K562 (cell line): ENCODE measurements at regions not wholly inside any gene's neighbourhood (a gene's known extent, or its start where the extent isn't known, plus 50 kb on each side); places are given as distances from the start of the nearest gene placed in this dataset.

Source experiments
- ATAC-seq: fragments of 200-7000 bp; cut with Tn5 transposase; 3 replicates; pipeline ENCODE4 v1.9.1; 2020; ENCODE audit warnings: moderate library complexity
- BruUV-seq: library from RNA; stranded (reverse); fragments of 400-500 nt; replicated peaks from 2 replicates; lab custom pipeline; 2021; lab: Mats Ljungman, UMichigan
- CTCF ChIA-PET: fragments of 300-600 bp; formaldehyde crosslinking; extraction: SDS; loops from one replicate; lab custom pipeline; 2021; ENCODE audit warnings: low intra/inter-chr PET ratio; lab: Yijun Ruan, JAX
- POLR2A ChIA-PET: fragments of 300-600, 350-650 bp; sonication (Branson Sonifier 250); formaldehyde crosslinking; extraction: SDS; loops from one replicate; lab custom pipeline; 2021; ENCODE audit warnings: antibody characterized with exemption, inconsistent platforms; lab: Yijun Ruan, JAX
- DNase-seq, 4 experiments: peaks; one replicate each; pipeline versions ENCODE4 v3.0.0 to v3.0.0-alpha.2; 2011 to 2018; ENCODE audit warnings: low spot score in 3 of 4, mixed read lengths in 3 of 4; ENCODE audit errors: extremely low read depth in 1 of 4
- FAIRE-seq: peaks from 2 replicates; lab custom pipeline; 2011; peaks lifted over from hg19 to GRCh38; lab: Jason Lieb, UNC
- H2AFZ ChIP-seq: 2 replicates; pipeline ENCODE4 v1.6.0; 2011; ENCODE audit warnings: low read depth, low read length, control low read depth, inconsistent platforms
- H3K27ac ChIP-seq: fragments of 200-600 bp; 3 replicates; pipeline ENCODE4 v1.8.0; 2011; ENCODE audit warnings: low read depth, mild to moderate bottlenecking, control low read depth, inconsistent platforms, low read length, moderate library complexity, mixed read lengths; ENCODE audit errors: extremely low read depth
- H3K27me3 ChIP-seq, 2 experiments: fragments of 300-600 bp in 1 of 2; 2 replicates in 1 of 2; 3 replicates in 1 of 2; pipeline versions ENCODE4 v1.6.0 to v1.8.0; 2011; ENCODE audit warnings: inconsistent platforms in 2 of 2, low read length in 2 of 2, mild to moderate bottlenecking in 1 of 2, mixed read lengths in 1 of 2, moderate library complexity in 1 of 2; ENCODE audit not compliant: control insufficient read depth in 2 of 2, insufficient read depth in 2 of 2
- H3K36me3 ChIP-seq: fragments of 300-600 bp; 3 replicates; pipeline ENCODE4 v1.8.0; 2011; ENCODE audit warnings: mild to moderate bottlenecking, low read length, inconsistent platforms; ENCODE audit not compliant: control insufficient read depth, insufficient read depth
- H3K4me1 ChIP-seq, 2 experiments: fragments of 200-600 bp in 1 of 2; replicated peaks in 1 of 2; 2 replicates in 1 of 2; 3 replicates in 1 of 2; pipeline versions ENCODE4 v1.5.1 to v1.8.0; 2011; ENCODE audit warnings: inconsistent platforms in 2 of 2, low read length in 2 of 2, mild to moderate bottlenecking in 1 of 2, mixed read lengths in 1 of 2, moderate library complexity in 1 of 2; ENCODE audit not compliant: control insufficient read depth in 2 of 2, insufficient read depth in 2 of 2
- H3K4me2 ChIP-seq: 2 replicates; pipeline ENCODE4 v1.6.1; 2011; ENCODE audit warnings: low read length, control low read depth, inconsistent platforms, mixed read lengths; ENCODE audit not compliant: insufficient read depth
- H3K4me3 ChIP-seq: fragments of 200-600 bp; sonication (generic), shearing (Covaris generic); 2 replicates; pipeline ENCODE4 v1.5.1; 2016; ENCODE audit warnings: control low read depth, inconsistent platforms
- H3K79me2 ChIP-seq: fragments of 200-600 bp; 3 replicates; pipeline ENCODE4 v1.8.0; 2011; ENCODE audit warnings: low read length, inconsistent platforms; ENCODE audit not compliant: control insufficient read depth, insufficient read depth
- H3K9ac ChIP-seq, 2 experiments: 2 replicates each; pipeline versions ENCODE4 v1.6.0 to v1.6.1; 2011; ENCODE audit warnings: low read depth in 2 of 2, low read length in 2 of 2, control low read depth in 1 of 2, inconsistent platforms in 1 of 2, mild to moderate bottlenecking in 1 of 2, mixed read lengths in 1 of 2; ENCODE audit not compliant: insufficient read depth in 1 of 2
- H3K9me1 ChIP-seq: one replicate; pipeline ENCODE4 v1.6.0; 2011; ENCODE audit warnings: inconsistent platforms, mild to moderate bottlenecking, low read length, moderate library complexity; ENCODE audit not compliant: control insufficient read depth, insufficient read depth
- H3K9me3 ChIP-seq: replicated peaks from 2 replicates; pipeline ENCODE4 v1.5.1; 2011; ENCODE audit warnings: low read depth, low read length, inconsistent platforms; ENCODE audit not compliant: control insufficient read depth, insufficient read depth
- H4K20me1 ChIP-seq: replicated peaks from 2 replicates; pipeline ENCODE4 v1.6.1; 2011; ENCODE audit warnings: low read length, inconsistent platforms, mixed read lengths; ENCODE audit not compliant: control insufficient read depth, insufficient read depth
- GABPB2 ChIP-seq: fragments of 250-450 bp; sonication (Bioruptor Pico); conservative IDR thresholded peaks from 2 replicates; pipeline ENCODE4 v1.5.1; 2021; ENCODE audit warnings: mild to moderate bottlenecking
- ILF3 ChIP-seq: fragments of 450-650 bp; IDR thresholded peaks from 2 replicates; pipeline ENCODE4 v1.6.1; 2018; ENCODE audit warnings: antibody characterized with exemption, mild to moderate bottlenecking, moderate library complexity, borderline replicate concordance
- KLF16 ChIP-seq: IDR thresholded peaks from 2 replicates; pipeline ENCODE4 v1.6.1; 2016; ENCODE audit warnings: antibody characterized with exemption
- PCBP1 ChIP-seq: fragments of 200-400 bp; formaldehyde crosslinking; IDR thresholded peaks from 2 replicates; pipeline ENCODE4 v1.6.1; 2018; ENCODE audit warnings: mild to moderate bottlenecking, low read depth, low read length; ENCODE audit not compliant: poor library complexity, severe bottlenecking
- SMAD2 ChIP-seq: fragments of 150-350 bp; IDR thresholded peaks from 2 replicates; pipeline ENCODE4 v1.6.1; 2014; ENCODE audit warnings: low read depth, mild to moderate bottlenecking, low read length
- ZNF76 ChIP-seq: fragments of 250-450 bp; sonication (Bioruptor Pico); IDR thresholded peaks from 2 replicates; pipeline ENCODE4 v1.4.0; 2020; ENCODE audit warnings: mild to moderate bottlenecking, moderate library complexity, borderline replicate concordance
- WGBS: fragments of 100-300 bp; shearing (Covaris generic); methylation state at CpG from one replicate; pipeline ENCODE4 v1.1.6; 2016; ENCODE audit warnings: low coverage, mixed read lengths; ENCODE audit not compliant: insufficient coverage; ENCODE audit errors: missing lambda C conversion rate; 5-methylcytosine and 5-hydroxymethylcytosine counted together
- in situ Hi-C: fragments of 300-500 bp; cut with MboI; formaldehyde crosslinking; loops from 4 replicates; pipeline ENCODE4 v1.15.0; 2018; ENCODE audit warnings: inconsistent platforms, mixed read lengths
- intact Hi-C: fragments of 100-400 bp; cut with micrococcal nuclease; formaldehyde crosslinking; loops from 2 replicates; pipeline ENCODE4 v1.14.2; 2022
- TF ChIP-seq, protein P1 (sequence below), 2 experiments: fragments of 450-650 bp; formaldehyde crosslinking in 1 of 2; IDR thresholded peaks; 2 replicates each; pipeline versions ENCODE4 v1.4.0 to v1.6.1; 2014 to 2020; ENCODE audit warnings: mild to moderate bottlenecking in 2 of 2, borderline replicate concordance in 1 of 2, low read depth in 1 of 2
- TF ChIP-seq, protein P2 (sequence below), 2 experiments: IDR thresholded peaks; 2 replicates each; pipeline ENCODE4 v1.6.1; 2012; ENCODE audit warnings: improper control_type of control experiment in 2 of 2, low read depth in 2 of 2, low read length in 2 of 2, borderline replicate concordance in 1 of 2

DNA sequence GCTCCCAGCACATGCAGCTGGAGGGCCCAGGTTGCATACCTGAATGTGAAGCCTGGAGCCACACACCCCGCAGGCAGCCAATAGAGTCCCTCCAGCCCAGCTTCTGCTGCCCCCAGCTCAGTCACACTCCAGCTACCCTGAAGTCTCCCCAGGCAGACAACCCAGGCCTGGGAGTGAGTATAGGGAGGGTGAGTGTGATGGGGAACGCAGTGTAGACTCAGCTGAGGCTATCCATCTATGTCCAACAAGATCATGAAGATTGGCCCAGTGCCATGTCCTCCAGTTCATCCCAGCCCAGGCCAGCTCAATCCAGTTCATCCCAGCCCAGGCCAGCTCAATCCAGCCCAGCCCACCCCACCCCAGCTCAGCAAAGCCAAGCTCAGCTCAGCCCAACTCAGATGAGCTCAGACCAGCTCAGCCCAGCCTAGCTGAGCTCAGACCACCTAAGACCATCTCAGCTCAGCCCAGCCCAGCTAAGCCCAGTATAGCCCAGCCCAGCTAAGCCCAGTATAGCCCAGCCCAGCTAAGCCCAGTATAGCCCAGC lies 330.4 kb downstream of the TMEM121 start:
- DNase-seq (no peak), ATAC-seq (no peak), FAIRE-seq (no peak)
- Histone ChIP-seq H3K4me3 (no peak overlapping the region), H3K79me2 (no peaks in the 10 kb centered on the region), H3K4me1 (peaks cover 0 to 5% of the 10 kb centered on the region in 2 experiments; a peak in 1 of 5 replicates), H3K27ac (no peak overlapping the region), H3K9ac (no peak overlapping the region), H3K9me3 (no peaks in the 10 kb centered on the region), H3K4me2 (no peak overlapping the region), H2AFZ (no peak overlapping the region), H4K20me1 (no peaks in the 10 kb centered on the region), H3K9me1 (no peaks in the 10 kb centered on the region), H3K27me3 (peaks cover 3 to 13% of the 10 kb centered on the region in 2 experiments; a peak in 3 of 5 replicates), H3K36me3 (no peaks in the 10 kb centered on the region)
- no CpG with 5 or more reads among the region's 2 CpGs for WGBS
- ChIA-PET POLR2A (no interaction called here), CTCF (no interaction called here)
- BruUV-seq, result no TSS peak
- intact Hi-C loops, result no loop called here
- no peak for TF ChIP-seq ZNF76
- TF ChIP-seq KLF16, result 0 out of 2 replicates have a peak, but pooled peaks have one; percentile 7
- no peak for TF ChIP-seq SMAD2
- no peak for TF ChIP-seq PCBP1
- TF ChIP-seq ILF3, result no peak
- TF ChIP-seq GABPB2 (CRISPR knock-in tag), result no peak
- TF ChIP-seq, protein P1, sequence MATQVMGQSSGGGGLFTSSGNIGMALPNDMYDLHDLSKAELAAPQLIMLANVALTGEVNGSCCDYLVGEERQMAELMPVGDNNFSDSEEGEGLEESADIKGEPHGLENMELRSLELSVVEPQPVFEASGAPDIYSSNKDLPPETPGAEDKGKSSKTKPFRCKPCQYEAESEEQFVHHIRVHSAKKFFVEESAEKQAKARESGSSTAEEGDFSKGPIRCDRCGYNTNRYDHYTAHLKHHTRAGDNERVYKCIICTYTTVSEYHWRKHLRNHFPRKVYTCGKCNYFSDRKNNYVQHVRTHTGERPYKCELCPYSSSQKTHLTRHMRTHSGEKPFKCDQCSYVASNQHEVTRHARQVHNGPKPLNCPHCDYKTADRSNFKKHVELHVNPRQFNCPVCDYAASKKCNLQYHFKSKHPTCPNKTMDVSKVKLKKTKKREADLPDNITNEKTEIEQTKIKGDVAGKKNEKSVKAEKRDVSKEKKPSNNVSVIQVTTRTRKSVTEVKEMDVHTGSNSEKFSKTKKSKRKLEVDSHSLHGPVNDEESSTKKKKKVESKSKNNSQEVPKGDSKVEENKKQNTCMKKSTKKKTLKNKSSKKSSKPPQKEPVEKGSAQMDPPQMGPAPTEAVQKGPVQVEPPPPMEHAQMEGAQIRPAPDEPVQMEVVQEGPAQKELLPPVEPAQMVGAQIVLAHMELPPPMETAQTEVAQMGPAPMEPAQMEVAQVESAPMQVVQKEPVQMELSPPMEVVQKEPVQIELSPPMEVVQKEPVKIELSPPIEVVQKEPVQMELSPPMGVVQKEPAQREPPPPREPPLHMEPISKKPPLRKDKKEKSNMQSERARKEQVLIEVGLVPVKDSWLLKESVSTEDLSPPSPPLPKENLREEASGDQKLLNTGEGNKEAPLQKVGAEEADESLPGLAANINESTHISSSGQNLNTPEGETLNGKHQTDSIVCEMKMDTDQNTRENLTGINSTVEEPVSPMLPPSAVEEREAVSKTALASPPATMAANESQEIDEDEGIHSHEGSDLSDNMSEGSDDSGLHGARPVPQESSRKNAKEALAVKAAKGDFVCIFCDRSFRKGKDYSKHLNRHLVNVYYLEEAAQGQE (IDR thresholded peaks at IDR 0.05; ENCODE audit: borderline replicate concordance), result peak; percentile 44; the same call in 1 of the 2 replicates
- TF ChIP-seq, protein P1 (CRISPR knock-in tag; IDR thresholded peaks at IDR 0.05; ENCODE audit: low read depth), result no peak
- TF ChIP-seq, protein P2, sequence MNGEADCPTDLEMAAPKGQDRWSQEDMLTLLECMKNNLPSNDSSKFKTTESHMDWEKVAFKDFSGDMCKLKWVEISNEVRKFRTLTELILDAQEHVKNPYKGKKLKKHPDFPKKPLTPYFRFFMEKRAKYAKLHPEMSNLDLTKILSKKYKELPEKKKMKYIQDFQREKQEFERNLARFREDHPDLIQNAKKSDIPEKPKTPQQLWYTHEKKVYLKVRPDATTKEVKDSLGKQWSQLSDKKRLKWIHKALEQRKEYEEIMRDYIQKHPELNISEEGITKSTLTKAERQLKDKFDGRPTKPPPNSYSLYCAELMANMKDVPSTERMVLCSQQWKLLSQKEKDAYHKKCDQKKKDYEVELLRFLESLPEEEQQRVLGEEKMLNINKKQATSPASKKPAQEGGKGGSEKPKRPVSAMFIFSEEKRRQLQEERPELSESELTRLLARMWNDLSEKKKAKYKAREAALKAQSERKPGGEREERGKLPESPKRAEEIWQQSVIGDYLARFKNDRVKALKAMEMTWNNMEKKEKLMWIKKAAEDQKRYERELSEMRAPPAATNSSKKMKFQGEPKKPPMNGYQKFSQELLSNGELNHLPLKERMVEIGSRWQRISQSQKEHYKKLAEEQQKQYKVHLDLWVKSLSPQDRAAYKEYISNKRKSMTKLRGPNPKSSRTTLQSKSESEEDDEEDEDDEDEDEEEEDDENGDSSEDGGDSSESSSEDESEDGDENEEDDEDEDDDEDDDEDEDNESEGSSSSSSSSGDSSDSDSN (IDR thresholded peaks at IDR 0.05; ENCODE audit: borderline replicate concordance in 1 of 2, low read depth in 2 of 2, low read length in 2 of 2), result no peak
- in situ Hi-C loops, result no loop called here
